ENCODE measurements at regions not wholly inside any gene's neighbourhood (a gene's known extent, or its start where the extent isn't known, plus 50 kb on each side); places are given as distances from the start of the nearest gene placed in this dataset.

GRCh38 chr6:93790981-93791380 is 371.6 kb upstream of the EPHA7 start:
- TF ChIP-seq EP300 (IDR thresholded peaks at IDR 0.05), result no peak
- TF ChIP-seq POLR2A (IDR thresholded peaks at IDR 0.05), result no peak
